Cardiac muscle cell (in vitro differentiated cells and primary cell): ENCODE measurements at regions not wholly inside any gene's neighbourhood (a gene's known extent, or its start where the extent isn't known, plus 50 kb on each side); places are given as distances from the start of the nearest gene placed in this dataset.
A peak's percentile ranks its signal among the peaks of the same experiment; 100 is the strongest.
"Not testable (repeated sequence)": the region's sequence is repeated elsewhere in the genome, so short reads cannot be mapped to it uniquely, and the experiment has no call there.

Source experiments
- DNase-seq, 2 donors: peaks; one replicate each; pipeline versions ENCODE4 v3.0.0 to v3.0.0-alpha.2; 2010 to 2017; ENCODE audit warnings: low read depth in 1 of 2, low spot score in 1 of 2
- H3K27ac ChIP-seq: fragments of 200-600 bp; sonication (generic); 2 replicates; pipeline ENCODE4 v1.5.1; 2016
- H3K27me3 ChIP-seq: fragments of 200-600 bp; sonication (generic); 2 replicates; pipeline ENCODE4 v1.6.0; 2016; ENCODE audit warnings: control low read depth
- H3K36me3 ChIP-seq: fragments of 200-600 bp; sonication (generic); 2 replicates; pipeline ENCODE4 v1.5.1; 2016; ENCODE audit warnings: control low read depth
- H3K4me1 ChIP-seq: fragments of 200-600 bp; sonication (generic); 2 replicates; pipeline ENCODE4 v1.8.1; 2017; ENCODE audit warnings: low read depth, mild to moderate bottlenecking, mixed run types
- H3K4me3 ChIP-seq: fragments of 200-600 bp; sonication (generic); 2 replicates; pipeline ENCODE4 v1.5.1; 2016; ENCODE audit warnings: mild to moderate bottlenecking
- H3K9me3 ChIP-seq: fragments of 200-600 bp; sonication (generic); 2 replicates; pipeline ENCODE4 v1.5.1; 2017; ENCODE audit warnings: low read depth, mild to moderate bottlenecking, control low read depth
- TF ChIP-seq, protein P1 (sequence below): IDR thresholded peaks from 2 replicates; pipeline ENCODE4 v1.5.1; 2012; ENCODE audit warnings: low read depth, mild to moderate bottlenecking, low read length

DNA sequence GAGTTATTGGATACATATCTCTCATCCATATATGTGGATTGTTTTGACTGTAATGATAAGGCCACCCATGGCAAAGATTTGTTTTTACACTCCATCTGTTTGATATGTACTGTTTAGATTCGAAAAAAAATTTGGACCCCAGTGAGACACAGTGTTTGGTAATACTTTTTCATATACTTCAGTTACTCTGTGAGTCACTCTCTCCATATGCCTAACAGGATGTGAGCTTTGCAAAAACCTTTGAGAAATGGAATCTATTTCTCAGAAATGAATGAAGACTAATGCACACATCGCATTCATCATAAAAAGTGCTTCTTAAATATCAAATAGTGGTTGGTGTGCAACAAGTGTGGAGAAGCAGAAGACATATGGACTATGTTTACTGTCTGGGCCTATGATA lies 781.5 kb downstream of the SLC6A15 start:
- peak in 1 of 2 donors; percentile 54 for DNase-seq
- Histone ChIP-seq H3K27ac (no peak overlapping the region), H3K36me3 (no peaks in the 10 kb centered on the region), H3K4me3 (no peak overlapping the region), H3K4me1 (no peaks in the 10 kb centered on the region), H3K9me3 (no peaks in the 10 kb centered on the region), H3K27me3 (no peaks in the 10 kb centered on the region)
- TF ChIP-seq, protein P1, sequence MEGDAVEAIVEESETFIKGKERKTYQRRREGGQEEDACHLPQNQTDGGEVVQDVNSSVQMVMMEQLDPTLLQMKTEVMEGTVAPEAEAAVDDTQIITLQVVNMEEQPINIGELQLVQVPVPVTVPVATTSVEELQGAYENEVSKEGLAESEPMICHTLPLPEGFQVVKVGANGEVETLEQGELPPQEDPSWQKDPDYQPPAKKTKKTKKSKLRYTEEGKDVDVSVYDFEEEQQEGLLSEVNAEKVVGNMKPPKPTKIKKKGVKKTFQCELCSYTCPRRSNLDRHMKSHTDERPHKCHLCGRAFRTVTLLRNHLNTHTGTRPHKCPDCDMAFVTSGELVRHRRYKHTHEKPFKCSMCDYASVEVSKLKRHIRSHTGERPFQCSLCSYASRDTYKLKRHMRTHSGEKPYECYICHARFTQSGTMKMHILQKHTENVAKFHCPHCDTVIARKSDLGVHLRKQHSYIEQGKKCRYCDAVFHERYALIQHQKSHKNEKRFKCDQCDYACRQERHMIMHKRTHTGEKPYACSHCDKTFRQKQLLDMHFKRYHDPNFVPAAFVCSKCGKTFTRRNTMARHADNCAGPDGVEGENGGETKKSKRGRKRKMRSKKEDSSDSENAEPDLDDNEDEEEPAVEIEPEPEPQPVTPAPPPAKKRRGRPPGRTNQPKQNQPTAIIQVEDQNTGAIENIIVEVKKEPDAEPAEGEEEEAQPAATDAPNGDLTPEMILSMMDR, result no peak

DNA sequence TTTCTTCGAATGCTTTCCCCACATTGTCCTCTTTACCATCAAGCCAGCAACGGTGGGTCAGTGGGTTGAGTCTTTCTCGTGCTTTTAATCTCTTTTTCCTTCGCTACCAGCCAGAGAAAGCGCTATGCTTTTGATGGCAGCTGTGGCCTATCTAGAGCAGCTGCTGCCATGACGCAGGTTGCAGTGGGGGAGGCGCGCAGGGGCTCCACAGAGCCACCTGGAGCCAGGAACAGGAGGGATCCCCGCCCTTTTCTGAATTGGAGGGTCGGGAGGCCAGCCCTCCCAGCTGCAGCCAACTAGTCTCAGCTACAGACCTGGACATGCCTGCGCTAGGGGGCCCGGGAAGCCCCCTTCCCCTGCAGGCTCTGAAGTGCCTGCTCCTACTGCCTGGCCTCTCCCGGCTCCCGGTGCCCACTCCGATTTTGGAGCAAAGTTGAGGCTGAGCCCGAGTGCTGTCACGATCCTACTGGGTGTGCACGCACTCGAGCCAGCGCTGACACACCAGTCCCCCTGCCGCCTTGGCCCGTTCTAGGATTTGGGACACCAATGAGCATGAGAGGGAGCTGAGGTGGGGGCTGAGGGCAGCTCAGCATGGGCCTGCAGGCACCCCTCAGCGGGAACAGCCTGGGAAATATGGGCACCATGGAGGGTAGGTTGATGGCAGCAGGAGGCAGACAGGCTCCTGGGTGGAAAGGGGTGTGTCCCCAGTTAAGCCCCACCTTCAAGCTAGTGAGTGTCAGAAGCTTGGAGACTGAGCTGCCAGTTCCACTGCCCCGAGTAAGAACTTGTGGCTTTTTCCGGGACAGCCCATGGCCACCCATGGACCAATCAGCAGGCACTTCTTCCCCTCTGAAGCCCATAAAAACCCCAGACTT lies 784.2 kb downstream of the SLC6A15 start:
- Histone ChIP-seq H3K4me3 (no peak overlapping the region), H3K27me3 (no peaks in the 10 kb centered on the region), H3K36me3 (no peaks in the 10 kb centered on the region), H3K9me3 (no peaks in the 10 kb centered on the region), H3K27ac (no peak overlapping the region), H3K4me1 (no peaks in the 10 kb centered on the region)
- no peak for DNase-seq
- TF ChIP-seq, protein P1, result no peak

DNA sequence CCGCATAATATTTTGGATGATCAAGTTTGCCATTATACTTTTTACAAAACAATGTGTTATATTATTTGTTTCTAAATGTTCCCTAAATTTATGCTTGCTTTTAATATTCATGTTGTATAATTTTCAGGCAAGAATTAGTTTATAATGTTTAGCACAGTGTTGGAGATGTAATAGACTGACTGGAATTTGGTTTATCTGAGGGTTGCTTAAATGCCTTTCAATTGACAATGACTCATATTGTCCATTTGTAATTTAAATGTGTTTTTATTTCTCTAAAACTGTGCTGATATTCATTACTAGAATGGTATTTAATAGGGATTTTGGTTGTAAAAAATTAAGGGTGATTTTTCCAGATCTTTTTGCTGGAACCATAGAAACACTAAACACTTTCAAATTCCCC lies 788.4 kb downstream of the SLC6A15 start:
- Histone ChIP-seq H3K36me3 (no peaks in the 10 kb centered on the region), H3K27me3 (no peaks in the 10 kb centered on the region), H3K27ac (no peak overlapping the region), H3K4me3 (no peak overlapping the region), H3K9me3 (no peaks in the 10 kb centered on the region), H3K4me1 (no peaks in the 10 kb centered on the region)
- DNase-seq, result no peak
- TF ChIP-seq, protein P1, result no peak

DNA sequence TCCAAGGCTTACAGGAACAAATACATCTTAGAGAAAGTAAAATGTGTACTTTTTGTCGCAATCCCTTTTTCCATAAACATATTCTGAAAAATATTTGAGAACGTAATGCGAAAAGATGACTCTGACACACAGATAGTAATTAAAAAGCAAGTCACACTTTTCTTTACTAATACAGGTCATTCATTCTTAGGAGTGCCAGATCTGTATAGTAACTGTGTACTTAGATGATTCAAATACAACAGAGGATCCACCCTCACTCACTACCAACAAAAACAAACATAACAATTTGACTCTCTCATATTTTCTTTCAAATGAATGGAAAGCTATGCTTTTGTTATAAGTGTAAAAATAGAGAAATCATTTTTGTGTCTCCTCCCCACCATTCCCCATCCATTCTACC lies 795.4 kb downstream of the SLC6A15 start:
- Histone ChIP-seq H3K27me3 (no peaks in the 10 kb centered on the region), H3K4me3 (no peak overlapping the region), H3K36me3 (no peaks in the 10 kb centered on the region), H3K4me1 (no peaks in the 10 kb centered on the region), H3K27ac (no peak overlapping the region), H3K9me3 (no peaks in the 10 kb centered on the region)
- no peak for DNase-seq
- TF ChIP-seq, protein P1, result no peak

DNA sequence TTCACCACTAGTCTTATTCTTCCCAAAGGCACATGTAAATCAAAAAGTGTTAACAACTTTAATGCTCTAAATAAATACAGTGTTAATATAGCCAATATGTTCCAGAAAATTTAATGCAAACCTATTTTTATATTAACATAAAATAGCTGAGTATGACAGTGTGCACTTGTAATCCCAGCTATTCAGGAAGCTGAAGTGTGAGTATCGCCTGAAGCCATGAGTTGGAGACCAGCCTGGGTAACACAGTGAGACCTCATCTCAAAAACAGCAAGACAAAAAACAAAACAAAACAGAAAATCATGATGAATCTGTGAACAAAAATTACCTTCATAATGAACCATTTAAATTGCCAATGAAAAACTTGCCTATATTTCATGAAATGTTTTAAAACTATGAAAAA lies 798.9 kb downstream of the SLC6A15 start:
- no peaks in the 10 kb centered on the region for H3K4me1 ChIP-seq
- no peak for DNase-seq
- no peak overlapping the region for H3K4me3 ChIP-seq
- TF ChIP-seq, protein P1, result no peak
- no peaks in the 10 kb centered on the region for H3K36me3 ChIP-seq
- no peaks in the 10 kb centered on the region for H3K27me3 ChIP-seq
- H3K27ac ChIP-seq, result no peak overlapping the region
- no peaks in the 10 kb centered on the region for H3K9me3 ChIP-seq

DNA sequence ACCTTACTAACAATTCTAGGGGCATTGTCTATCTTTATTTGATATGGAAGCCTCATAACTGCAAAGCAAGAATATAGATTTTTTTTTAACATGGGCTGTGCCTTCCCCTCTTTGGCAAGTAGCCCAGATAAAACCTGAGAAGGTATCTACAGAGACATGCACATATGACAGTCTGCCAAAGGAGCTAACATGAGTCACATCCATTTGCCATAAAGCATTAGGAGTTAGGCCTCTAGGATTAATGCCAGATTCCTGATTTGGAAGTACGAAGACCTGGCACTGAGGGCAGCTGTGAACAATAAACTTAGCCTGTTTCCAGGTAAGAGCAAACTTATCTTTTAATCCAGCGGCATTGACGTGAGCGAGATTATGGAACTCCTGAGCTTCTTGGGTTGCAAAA lies 808.7 kb downstream of the SLC6A15 start:
- not testable (repeated sequence) for H3K4me1 ChIP-seq, H3K4me3 ChIP-seq, H3K9me3 ChIP-seq, H3K27ac ChIP-seq, DNase-seq, H3K27me3 ChIP-seq, H3K36me3 ChIP-seq

DNA sequence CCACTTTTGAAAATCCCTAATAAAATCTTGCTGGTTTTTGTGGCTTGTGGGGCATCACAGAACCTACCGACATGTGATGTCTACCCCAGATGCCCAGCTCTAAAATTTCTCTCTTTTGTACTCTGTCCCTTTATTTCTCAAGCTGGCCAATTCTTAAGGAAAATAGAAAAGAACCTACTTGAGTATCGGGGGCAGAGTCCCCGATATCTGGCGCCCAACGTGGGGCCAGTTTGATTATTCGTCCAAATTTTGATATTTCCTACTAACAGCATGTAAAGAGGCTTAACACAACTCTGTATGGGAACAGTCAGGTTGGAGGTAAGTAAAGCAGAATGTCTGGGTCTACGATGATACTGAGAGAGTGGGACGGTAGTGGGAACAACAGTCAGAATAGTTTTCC lies 810.6 kb downstream of the SLC6A15 start:
- not testable (repeated sequence) for H3K4me3 ChIP-seq, H3K27me3 ChIP-seq, H3K27ac ChIP-seq, H3K36me3 ChIP-seq, H3K9me3 ChIP-seq, DNase-seq, H3K4me1 ChIP-seq

DNA sequence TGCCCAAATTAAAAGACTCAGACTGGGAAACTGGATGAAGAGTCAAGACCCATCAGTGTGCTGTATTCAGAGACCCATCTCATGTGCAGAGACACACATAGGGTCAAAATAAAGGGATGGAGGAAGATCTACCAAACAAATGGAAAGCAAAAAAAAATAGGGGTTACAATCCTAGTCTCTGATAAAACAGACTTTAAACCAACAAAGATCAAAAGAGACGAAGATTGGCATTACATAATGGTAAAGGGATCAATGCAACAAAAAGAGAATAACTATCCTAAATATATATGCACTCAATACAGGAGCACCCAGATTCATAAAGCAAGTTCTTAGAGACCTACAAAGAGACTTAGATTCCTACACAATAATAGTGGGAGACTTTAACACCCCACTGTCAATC lies 813.0 kb downstream of the SLC6A15 start:
- not testable (repeated sequence) for H3K4me1 ChIP-seq, H3K36me3 ChIP-seq, H3K27me3 ChIP-seq, H3K4me3 ChIP-seq, DNase-seq, H3K9me3 ChIP-seq, H3K27ac ChIP-seq
